OCI-LY3 (cell line): ENCODE measurements at regions not wholly inside any gene's neighbourhood (a gene's known extent, or its start where the extent isn't known, plus 50 kb on each side); places are given as distances from the start of the nearest gene placed in this dataset.

Experiments used
- CTCF ChIP-seq: fragments of 200-600, 300-600 bp; sonication (generic); IDR thresholded peaks from 2 replicates; pipeline ENCODE4 v1.5.1; 2014; ENCODE audit warnings: antibody characterized with exemption, low read length, low read depth
- EZH2phosphoT487 ChIP-seq: fragments of 200-600 bp; shearing (Covaris generic); IDR thresholded peaks from 2 replicates; pipeline ENCODE4 v1.6.1; 2018; ENCODE audit warnings: antibody characterized with exemption, mixed run types, low read depth

- no peak for TF ChIP-seq CTCF
- no peak for TF ChIP-seq EZH2phosphoT487
These were observed 865.5 kb downstream of the TMEM182 start for GRCh38 chr2:103627301-103627700.
